ENCODE measurements at regions not wholly inside any gene's neighbourhood (a gene's known extent, or its start where the extent isn't known, plus 50 kb on each side); places are given as distances from the start of the nearest gene placed in this dataset.

DNA sequence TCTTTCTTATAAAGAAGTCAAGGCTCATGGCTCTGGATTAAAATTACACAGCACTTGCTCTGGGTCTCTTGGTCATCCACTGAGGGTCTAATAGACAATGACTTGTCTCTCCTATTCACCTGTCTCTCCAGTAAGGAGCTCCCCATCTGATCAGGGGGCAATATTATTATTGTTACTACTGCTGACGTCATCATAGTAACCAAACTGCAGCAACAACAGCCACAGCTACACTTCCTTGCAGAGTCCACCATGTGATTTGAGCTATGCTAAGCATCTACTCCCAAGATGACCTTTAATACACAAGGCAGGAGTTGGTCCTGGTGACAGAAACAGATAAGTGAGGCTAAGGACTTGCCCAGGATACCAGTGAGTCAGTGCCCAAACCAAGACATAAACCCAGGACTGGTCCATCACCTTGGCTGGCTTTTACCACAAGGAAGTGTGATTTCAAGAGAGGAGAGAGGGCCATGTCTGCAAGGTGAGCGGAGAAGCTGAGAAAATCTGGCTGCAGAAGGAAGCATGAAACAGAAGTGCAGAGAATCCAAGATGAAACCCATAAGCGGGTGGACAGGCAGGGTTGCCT is 602.5 kb downstream of the PTPRU start:
- no peak for DNase-seq
- TF ChIP-seq, protein P1, sequence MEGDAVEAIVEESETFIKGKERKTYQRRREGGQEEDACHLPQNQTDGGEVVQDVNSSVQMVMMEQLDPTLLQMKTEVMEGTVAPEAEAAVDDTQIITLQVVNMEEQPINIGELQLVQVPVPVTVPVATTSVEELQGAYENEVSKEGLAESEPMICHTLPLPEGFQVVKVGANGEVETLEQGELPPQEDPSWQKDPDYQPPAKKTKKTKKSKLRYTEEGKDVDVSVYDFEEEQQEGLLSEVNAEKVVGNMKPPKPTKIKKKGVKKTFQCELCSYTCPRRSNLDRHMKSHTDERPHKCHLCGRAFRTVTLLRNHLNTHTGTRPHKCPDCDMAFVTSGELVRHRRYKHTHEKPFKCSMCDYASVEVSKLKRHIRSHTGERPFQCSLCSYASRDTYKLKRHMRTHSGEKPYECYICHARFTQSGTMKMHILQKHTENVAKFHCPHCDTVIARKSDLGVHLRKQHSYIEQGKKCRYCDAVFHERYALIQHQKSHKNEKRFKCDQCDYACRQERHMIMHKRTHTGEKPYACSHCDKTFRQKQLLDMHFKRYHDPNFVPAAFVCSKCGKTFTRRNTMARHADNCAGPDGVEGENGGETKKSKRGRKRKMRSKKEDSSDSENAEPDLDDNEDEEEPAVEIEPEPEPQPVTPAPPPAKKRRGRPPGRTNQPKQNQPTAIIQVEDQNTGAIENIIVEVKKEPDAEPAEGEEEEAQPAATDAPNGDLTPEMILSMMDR (IDR thresholded peaks at IDR 0.05; ENCODE audit: low read depth, low read length, missing control alignments), result no peak
- Histone ChIP-seq H3K4me3 (ENCODE audit: low read depth, low read length) (no peak overlapping the region), H3K27ac (no peak overlapping the region), H3K27me3 (replicated peaks) (no peaks in the 10 kb centered on the region), H3K36me3 (replicated peaks) (no peaks in the 10 kb centered on the region)
- in situ Hi-C loops (cut with HindIII; ENCODE audit: low pct_ligation_motif_present, low sequenced_read_pairs), result no loop called here

DNA sequence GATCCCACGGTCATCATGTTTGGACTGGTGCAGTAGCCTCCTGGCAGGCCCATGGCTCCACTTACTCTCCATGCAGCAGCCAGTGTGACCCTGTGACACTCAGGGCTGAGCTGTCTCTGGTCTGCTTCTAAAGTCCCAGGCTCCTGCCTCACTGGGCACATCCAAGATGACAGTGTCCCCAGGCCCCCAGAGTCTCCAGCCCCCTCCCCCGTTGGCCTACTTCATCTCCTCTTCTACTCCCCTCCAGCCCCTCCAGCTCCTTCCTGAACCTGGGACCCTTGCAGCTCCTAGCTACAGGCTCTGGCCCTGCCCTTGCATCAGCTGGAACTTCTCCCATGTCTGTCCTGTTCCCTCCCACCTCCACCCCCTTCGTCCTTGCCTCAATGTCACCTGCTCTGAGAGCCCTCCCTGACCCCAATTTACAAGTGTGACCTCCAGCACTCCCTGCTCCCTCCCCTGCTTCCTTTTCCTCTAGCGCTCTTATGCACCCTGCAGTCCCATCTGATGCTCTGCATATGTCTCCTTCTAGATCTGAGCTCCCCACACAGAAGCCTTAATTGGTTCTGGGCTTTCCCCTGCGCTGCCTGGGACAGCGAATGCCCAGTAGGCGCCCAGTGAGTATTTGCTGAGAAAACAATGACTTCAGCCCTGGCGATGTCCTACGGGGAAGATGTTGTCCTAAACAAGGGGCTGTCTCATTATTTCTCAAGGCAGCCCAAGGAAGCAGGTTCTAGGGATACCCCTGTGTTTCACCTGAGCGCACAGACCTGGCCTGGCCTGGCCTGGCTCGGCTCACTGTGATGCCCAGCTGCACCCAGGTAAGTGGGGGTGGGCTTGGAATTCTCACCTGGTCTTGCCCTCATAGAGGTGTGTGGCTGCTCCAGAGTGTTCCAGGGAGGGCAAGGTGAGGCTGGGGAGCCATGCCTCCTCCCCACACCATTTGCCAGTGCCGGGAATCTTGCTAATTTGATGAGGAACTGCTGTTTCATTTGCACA is 600.6 kb downstream of the PTPRU start:
- in situ Hi-C loops (cut with HindIII; ENCODE audit: low pct_ligation_motif_present, low sequenced_read_pairs), result no loop called here
- H3K36me3 ChIP-seq (replicated peaks), result no peaks in the 10 kb centered on the region
- H3K27ac ChIP-seq, result no peak overlapping the region
- H3K27me3 ChIP-seq (replicated peaks), result no peaks in the 10 kb centered on the region
- no peak overlapping the region for H3K4me3 ChIP-seq (ENCODE audit: low read depth, low read length)
- TF ChIP-seq, protein P1 (IDR thresholded peaks at IDR 0.05; ENCODE audit: low read depth, low read length, missing control alignments), result no peak
- no peak for DNase-seq

GRCh38 chr1:29835874-29836273 is 599.6 kb downstream of the PTPRU start:
- Histone ChIP-seq H3K27me3 (replicated peaks) (no peaks in the 10 kb centered on the region), H3K36me3 (replicated peaks) (no peaks in the 10 kb centered on the region), H3K4me3 (ENCODE audit: low read depth, low read length) (no peak overlapping the region), H3K27ac (no peak overlapping the region)
- TF ChIP-seq, protein P1 (IDR thresholded peaks at IDR 0.05; ENCODE audit: low read depth, low read length, missing control alignments), result no peak
- DNase-seq, result no peak
- in situ Hi-C loops (cut with HindIII; ENCODE audit: low pct_ligation_motif_present, low sequenced_read_pairs), result no loop called here

- Histone ChIP-seq H3K27ac (no peak overlapping the region), H3K36me3 (replicated peaks) (no peaks in the 10 kb centered on the region), H3K4me3 (ENCODE audit: low read depth, low read length) (no peak overlapping the region), H3K27me3 (replicated peaks) (no peaks in the 10 kb centered on the region)
- in situ Hi-C loops (cut with HindIII; ENCODE audit: low pct_ligation_motif_present, low sequenced_read_pairs), result no loop called here
- no peak for DNase-seq
- TF ChIP-seq, protein P1 (IDR thresholded peaks at IDR 0.05; ENCODE audit: low read depth, low read length, missing control alignments), result no peak
Measured at GRCh38 chr1:29835406-29835805, 599.1 kb downstream of the PTPRU start.

GRCh38 chr1:29833581-29833980 is 597.3 kb downstream of the PTPRU start:
- Histone ChIP-seq H3K4me3 (ENCODE audit: low read depth, low read length) (no peak overlapping the region), H3K27ac (no peak overlapping the region), H3K36me3 (replicated peaks) (no peaks in the 10 kb centered on the region), H3K27me3 (replicated peaks) (no peaks in the 10 kb centered on the region)
- in situ Hi-C loops (cut with HindIII; ENCODE audit: low pct_ligation_motif_present, low sequenced_read_pairs), result no loop called here
- TF ChIP-seq, protein P1 (IDR thresholded peaks at IDR 0.05; ENCODE audit: low read depth, low read length, missing control alignments), result no peak
- no peak for DNase-seq
